ENCODE measurements at regions not wholly inside any gene's neighbourhood (a gene's known extent, or its start where the extent isn't known, plus 50 kb on each side); places are given as distances from the start of the nearest gene placed in this dataset.

DNA sequence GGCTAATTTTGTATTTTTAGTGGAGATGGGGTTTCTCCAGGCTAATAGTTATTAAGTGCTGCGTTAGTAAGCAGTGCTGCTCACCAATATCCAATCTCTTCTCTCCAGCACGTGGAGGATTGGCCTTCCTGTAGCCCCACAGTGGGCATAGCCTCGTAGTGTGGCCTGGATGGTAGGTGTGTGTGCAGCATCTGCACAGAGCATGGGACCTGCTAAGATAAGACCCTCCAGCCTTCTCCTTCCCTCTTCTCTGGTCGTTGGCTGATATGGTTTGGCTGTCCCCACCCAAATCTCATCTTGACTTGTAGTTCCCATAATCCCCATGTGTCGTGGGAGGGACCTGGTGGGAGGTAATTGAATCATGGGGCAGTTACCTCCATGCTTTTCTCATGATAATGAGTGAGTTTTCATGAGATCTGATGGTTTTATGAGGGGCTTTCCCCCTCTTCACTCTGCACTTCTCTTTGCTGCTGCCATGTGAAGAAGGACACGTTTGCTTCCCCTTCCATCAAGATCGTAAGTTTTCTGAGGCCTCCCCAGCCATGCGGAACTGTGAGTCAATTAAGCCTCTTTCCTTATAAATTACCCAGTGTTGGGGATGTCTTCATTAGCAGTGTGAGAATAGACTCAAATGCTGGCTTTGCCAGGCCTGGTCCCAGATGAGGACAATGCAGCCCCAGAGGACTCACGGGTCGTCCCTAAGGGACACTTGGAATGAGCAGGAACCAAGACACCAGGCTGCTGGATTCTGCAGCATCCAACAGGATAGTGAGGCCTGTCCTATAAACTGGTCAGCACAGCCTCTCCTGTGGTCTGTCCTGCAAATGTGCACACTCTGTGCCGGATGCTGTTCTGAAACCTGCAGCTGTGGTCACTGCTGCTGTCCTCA is 63.4 kb upstream of the AFDN start:
- Histone ChIP-seq H3K36me3 (ENCODE audit: control insufficient read depth, insufficient read depth, low read length) (no peaks in the 10 kb centered on the region), H3K4me1 (ENCODE audit: control insufficient read depth, insufficient read depth, low read length) (peaks cover 5% of the 10 kb centered on the region), H3K27ac (ENCODE audit: low read length) (no peak overlapping the region), H3K4me3 (ENCODE audit: low read length) (no peak overlapping the region), H3K9me3 (replicated peaks; ENCODE audit: control insufficient read depth, low read depth, low read length) (no peaks in the 10 kb centered on the region), H3K27me3 (ENCODE audit: control insufficient read depth, insufficient read depth, low read length) (peaks cover 21% of the 10 kb centered on the region)
- 89% methylated on average over 3 of the region's 11 CpGs for WGBS (ENCODE audit: insufficient coverage)
- no peak for DNase-seq

DNA sequence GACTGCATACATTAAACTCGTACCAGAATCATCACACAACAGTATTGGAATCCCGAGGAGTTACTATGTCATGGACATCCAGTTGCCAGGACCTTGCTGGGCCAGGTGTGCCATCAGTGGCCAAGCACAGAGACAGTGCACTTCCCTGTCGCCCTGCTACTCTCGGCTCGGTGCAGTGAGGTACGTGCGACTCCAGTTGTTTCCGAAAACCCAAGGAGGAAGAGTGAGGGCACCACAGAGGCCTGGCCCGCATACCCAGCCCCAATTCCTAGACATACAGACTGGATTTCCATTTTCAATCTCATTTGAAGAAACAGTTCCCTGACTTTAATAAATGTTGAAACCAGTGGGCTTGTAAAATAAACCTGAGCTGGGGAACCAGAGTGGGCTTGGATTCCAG is 62.5 kb upstream of the AFDN start:
- Histone ChIP-seq H3K4me3 (ENCODE audit: low read length) (no peak overlapping the region), H3K27me3 (ENCODE audit: control insufficient read depth, insufficient read depth, low read length) (peaks cover 19% of the 10 kb centered on the region), H3K27ac (ENCODE audit: low read length) (no peak overlapping the region), H3K36me3 (ENCODE audit: control insufficient read depth, insufficient read depth, low read length) (no peaks in the 10 kb centered on the region), H3K9me3 (replicated peaks; ENCODE audit: control insufficient read depth, low read depth, low read length) (no peaks in the 10 kb centered on the region), H3K4me1 (ENCODE audit: control insufficient read depth, insufficient read depth, low read length) (peaks cover 5% of the 10 kb centered on the region)
- WGBS (ENCODE audit: insufficient coverage) = 87% methylated on average over 8 of the region's 9 CpGs
- no peak for DNase-seq

DNA sequence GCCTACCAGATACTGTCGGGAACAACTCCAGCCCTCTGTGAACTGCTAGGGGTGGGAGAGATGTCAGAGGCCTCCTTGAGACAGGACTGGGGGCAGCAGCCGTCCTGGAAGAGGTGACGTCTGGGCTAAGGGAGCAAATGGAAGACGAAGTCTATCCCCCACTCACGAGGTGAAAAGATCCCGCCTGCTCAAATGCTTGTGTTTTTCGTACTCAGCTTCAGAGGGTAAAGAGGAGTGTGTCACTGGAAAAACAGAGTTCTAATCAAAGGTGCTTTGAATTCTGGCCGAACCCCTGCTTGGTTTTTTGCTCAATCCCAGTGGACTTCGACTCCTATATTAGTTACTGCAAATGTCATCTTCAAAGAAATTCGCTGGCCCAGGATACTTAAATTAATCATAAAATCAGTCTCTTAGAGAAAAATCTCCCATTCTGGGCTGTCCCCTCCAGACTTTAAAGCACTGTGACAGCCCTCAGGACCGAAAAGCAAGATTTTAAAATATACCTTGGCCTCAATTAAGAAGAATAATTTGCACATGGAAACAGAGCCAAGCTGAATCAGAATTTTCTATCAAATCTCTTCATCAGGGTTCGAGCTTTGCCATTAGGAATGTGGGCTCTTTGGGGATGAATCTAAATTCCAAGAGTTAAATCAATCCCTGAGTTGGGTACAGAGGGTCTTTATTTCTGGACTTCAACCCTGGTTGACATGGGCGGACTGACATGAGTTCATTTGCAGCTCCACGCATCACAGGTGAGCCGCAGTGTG is 61.8 kb upstream of the AFDN start:
- peaks cover 5% of the 10 kb centered on the region for H3K4me1 ChIP-seq (ENCODE audit: control insufficient read depth, insufficient read depth, low read length)
- peaks cover 19% of the 10 kb centered on the region for H3K27me3 ChIP-seq (ENCODE audit: control insufficient read depth, insufficient read depth, low read length)
- no peak overlapping the region for H3K27ac ChIP-seq (ENCODE audit: low read length)
- H3K4me3 ChIP-seq (ENCODE audit: low read length) = no peak overlapping the region
- DNase-seq = no peak
- no peaks in the 10 kb centered on the region for H3K9me3 ChIP-seq (replicated peaks; ENCODE audit: control insufficient read depth, low read depth, low read length)
- 75% methylated on average over 9 of the region's 15 CpGs for WGBS (ENCODE audit: insufficient coverage)
- no peaks in the 10 kb centered on the region for H3K36me3 ChIP-seq (ENCODE audit: control insufficient read depth, insufficient read depth, low read length)

DNA sequence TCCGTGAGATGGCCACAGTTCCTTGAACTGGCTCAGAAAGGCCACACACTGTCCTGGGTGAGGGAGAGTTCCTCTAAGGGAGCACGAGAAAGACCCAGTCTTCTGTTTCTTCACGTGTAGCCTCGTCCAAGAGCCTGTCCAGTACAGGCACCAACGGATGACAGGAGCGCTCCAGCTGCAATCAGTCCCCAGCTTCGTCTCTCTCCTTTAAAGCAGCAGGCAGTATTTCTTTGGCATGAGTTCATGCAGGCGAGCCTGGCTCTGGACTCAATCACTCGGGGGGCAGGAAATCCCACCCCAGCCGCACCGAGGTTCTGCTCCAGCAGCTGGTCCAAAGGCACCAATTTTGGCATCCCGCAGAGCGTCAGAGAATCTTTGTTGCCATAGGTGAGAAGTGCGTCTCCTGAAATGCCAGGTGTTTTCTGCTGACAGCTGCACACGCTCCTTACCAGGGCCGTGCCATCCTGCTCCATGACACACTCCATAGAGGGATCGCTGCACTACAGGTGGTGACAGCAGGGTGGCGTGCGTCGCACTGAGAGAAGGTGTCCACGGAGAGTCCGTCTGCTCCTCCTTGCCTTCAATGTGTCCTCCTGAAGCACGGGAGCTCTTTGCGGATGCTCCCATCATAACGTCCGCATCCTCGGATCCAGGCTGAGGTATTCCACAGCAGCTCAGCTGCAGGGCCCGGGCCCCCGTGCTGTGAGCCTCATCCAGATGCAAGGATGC is 59.6 kb upstream of the AFDN start:
- Histone ChIP-seq H3K27me3 (ENCODE audit: control insufficient read depth, insufficient read depth, low read length) (peaks cover 19% of the 10 kb centered on the region), H3K4me1 (ENCODE audit: control insufficient read depth, insufficient read depth, low read length) (no peaks in the 10 kb centered on the region), H3K4me3 (ENCODE audit: low read length) (no peak overlapping the region), H3K9me3 (replicated peaks; ENCODE audit: control insufficient read depth, low read depth, low read length) (no peaks in the 10 kb centered on the region), H3K27ac (ENCODE audit: low read length) (no peak overlapping the region), H3K36me3 (ENCODE audit: control insufficient read depth, insufficient read depth, low read length) (no peaks in the 10 kb centered on the region)
- 63% methylated on average over 29 of the region's 29 CpGs for WGBS (ENCODE audit: insufficient coverage)
- no peak for DNase-seq

DNA sequence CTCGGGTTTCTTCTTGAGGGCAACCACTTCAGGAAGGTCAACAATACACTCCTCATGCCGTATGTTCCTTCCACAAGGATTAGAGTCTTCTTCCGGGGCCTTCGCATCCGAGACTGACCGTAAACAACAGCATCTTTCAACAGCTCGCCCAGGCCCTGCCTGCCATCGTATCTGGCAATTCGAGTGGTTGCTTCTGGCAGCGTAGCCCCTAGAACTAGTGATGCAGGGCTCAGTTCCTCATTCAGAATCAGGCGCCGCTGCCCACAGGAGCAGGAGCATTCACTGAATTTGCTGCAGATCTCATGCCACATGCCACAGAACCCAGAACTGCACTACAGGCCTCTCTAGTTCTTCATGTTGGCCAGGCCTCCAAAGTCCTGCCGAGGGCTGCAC is 59.0 kb upstream of the AFDN start:
- 92% methylated on average over 12 of the region's 13 CpGs for WGBS (ENCODE audit: insufficient coverage)
- Histone ChIP-seq H3K4me1 (ENCODE audit: control insufficient read depth, insufficient read depth, low read length) (no peaks in the 10 kb centered on the region), H3K9me3 (replicated peaks; ENCODE audit: control insufficient read depth, low read depth, low read length) (no peaks in the 10 kb centered on the region), H3K36me3 (ENCODE audit: control insufficient read depth, insufficient read depth, low read length) (no peaks in the 10 kb centered on the region), H3K27me3 (ENCODE audit: control insufficient read depth, insufficient read depth, low read length) (peaks cover 19% of the 10 kb centered on the region), H3K27ac (ENCODE audit: low read length) (no peak overlapping the region), H3K4me3 (ENCODE audit: low read length) (no peak overlapping the region)
- no peak for DNase-seq

DNA sequence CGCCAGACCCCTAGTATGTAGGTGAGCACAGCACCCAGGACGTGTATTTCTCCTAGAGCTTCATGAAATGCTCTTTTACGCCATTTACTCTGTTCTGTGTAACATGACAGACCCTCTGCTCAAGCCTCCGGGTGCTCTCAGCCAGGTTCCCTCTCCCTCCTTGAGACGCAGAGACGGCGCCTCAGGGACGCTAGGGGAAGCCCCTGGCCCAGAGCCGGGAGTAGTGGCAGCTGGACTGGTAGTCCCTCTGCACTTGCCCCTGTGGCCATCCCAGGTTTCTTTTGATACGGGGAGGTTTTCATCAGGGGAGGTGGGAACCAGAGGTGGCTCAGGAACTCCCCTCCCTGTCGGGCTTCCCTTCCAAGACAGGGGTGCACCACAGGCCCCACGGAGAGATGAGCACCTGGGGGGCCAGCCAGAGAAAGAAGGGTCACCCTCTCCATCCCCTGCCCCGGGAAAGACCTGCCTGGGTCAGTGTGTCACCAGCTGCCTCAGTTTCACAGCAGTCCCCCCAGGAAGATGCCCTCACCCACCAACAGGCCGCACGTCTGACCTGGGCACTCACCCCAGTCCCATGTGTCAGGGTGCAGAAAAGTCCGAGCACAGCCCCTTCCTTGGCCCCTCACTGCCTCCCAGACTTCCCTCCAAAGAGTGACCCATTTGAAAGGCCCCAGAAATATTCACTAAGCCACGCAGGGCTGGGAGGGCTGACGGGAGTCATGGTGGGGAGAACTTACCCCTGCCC is 58.1 kb upstream of the AFDN start:
- Histone ChIP-seq H3K9me3 (replicated peaks; ENCODE audit: control insufficient read depth, low read depth, low read length) (no peaks in the 10 kb centered on the region), H3K36me3 (ENCODE audit: control insufficient read depth, insufficient read depth, low read length) (no peaks in the 10 kb centered on the region), H3K27me3 (ENCODE audit: control insufficient read depth, insufficient read depth, low read length) (peaks cover 20% of the 10 kb centered on the region), H3K4me3 (ENCODE audit: low read length) (no peak overlapping the region), H3K4me1 (ENCODE audit: control insufficient read depth, insufficient read depth, low read length) (no peaks in the 10 kb centered on the region), H3K27ac (ENCODE audit: low read length) (no peak overlapping the region)
- no peak for DNase-seq
- WGBS (ENCODE audit: insufficient coverage) = 86% methylated on average over 14 of the region's 18 CpGs

DNA sequence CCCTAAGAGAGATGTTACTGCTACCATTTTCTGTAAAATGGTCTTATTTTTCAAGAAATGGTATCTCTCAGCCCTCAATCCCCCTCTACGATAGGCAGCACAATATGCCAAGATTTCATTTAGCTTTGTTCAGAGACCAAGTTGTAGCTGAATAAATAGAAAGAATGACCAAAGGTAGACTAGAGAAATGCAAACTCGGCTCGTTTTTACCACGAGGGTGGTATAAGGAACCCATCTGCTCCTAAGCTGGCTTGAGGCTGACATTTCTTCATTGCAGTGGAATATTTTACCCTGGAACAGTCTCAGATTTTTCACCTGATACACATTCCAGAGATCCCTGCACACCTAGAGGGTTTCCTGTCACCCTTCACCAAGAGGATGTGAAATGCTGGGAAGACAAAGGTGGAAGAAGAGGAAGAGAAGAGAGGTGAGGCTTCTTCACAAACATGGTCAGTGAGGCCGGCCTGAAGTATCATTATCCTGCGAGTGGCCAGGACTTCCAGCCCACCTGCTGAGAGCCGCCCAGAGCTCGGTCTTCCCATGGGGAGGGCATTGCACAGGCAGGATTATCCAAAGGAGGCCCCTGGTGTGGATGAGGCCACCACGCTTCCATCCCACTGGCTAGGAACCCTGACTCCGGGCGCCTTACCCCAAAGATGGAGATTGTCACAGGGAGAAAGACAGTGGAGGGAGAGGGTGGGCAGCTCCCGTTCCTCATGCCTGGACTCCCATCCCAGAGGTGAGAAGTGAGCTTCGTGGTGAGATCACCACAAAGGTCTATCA is 57.1 kb upstream of the AFDN start:
- no peak for DNase-seq
- H3K4me3 ChIP-seq (ENCODE audit: low read length) = no peak overlapping the region
- H3K36me3 ChIP-seq (ENCODE audit: control insufficient read depth, insufficient read depth, low read length) = no peaks in the 10 kb centered on the region
- peaks cover 19% of the 10 kb centered on the region for H3K27me3 ChIP-seq (ENCODE audit: control insufficient read depth, insufficient read depth, low read length)
- no peak overlapping the region for H3K27ac ChIP-seq (ENCODE audit: low read length)
- 89% methylated on average over 7 of the region's 13 CpGs for WGBS (ENCODE audit: insufficient coverage)
- H3K9me3 ChIP-seq (replicated peaks; ENCODE audit: control insufficient read depth, low read depth, low read length) = no peaks in the 10 kb centered on the region
- no peaks in the 10 kb centered on the region for H3K4me1 ChIP-seq (ENCODE audit: control insufficient read depth, insufficient read depth, low read length)

DNA sequence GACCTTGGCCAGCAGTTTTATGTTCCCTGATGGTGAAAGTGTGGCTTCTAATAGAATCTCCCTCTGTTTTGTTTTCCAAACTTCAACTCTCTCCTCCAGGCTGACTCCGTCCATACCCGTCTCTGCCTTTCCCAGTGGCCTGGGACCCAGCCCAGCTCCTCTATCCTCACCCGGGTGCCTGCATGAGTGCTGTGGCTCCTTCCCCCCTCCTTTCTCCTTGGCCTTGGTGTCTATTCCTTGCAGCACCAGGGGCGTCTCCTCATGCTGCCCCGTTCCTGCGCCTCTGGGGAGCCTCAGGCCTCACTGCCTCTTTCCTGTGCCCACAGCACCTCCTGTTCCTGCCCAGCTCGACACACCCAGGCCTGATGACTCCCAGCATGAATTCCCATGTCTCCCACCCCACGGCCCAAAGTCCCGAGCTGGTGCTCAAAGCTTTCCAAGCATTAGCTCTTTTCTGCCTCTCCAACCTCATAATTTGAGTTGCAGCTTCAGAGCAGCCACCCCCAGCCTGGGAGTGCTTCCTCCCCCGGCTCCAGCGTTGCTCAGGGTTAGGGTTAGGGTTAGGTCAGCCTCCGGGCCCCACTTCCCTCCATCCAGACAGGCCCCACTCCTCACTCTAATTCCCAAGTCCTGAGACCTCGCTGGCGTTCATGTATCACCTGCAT is 56.3 kb upstream of the AFDN start:
- 76% methylated on average over 11 of the region's 14 CpGs for WGBS (ENCODE audit: insufficient coverage)
- Histone ChIP-seq H3K27me3 (ENCODE audit: control insufficient read depth, insufficient read depth, low read length) (peaks cover 15% of the 10 kb centered on the region), H3K4me3 (ENCODE audit: low read length) (no peak overlapping the region), H3K36me3 (ENCODE audit: control insufficient read depth, insufficient read depth, low read length) (no peaks in the 10 kb centered on the region), H3K27ac (ENCODE audit: low read length) (no peak overlapping the region), H3K9me3 (replicated peaks; ENCODE audit: control insufficient read depth, low read depth, low read length) (no peaks in the 10 kb centered on the region), H3K4me1 (ENCODE audit: control insufficient read depth, insufficient read depth, low read length) (no peaks in the 10 kb centered on the region)
- DNase-seq = no peak

DNA sequence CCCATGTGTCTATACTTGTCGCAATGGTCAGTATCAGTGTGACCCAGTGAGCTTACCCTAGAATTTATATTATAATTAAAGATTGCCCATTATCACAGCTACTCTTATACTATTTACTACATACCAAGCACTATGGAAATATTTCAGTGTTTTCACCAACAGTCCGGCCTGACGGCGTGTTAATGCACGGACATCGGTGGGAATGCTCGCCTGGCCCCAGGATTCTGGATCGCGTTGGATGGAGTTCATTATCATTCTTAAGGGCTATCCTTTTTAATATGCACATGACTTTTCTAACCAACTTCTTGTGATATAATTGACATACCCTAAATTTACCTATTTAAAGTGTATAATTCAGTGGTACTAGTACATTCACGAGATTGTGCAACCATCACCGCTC is 51.8 kb upstream of the AFDN start:
- H3K4me3 ChIP-seq (ENCODE audit: low read length) = no peak overlapping the region
- H3K4me1 ChIP-seq (ENCODE audit: control insufficient read depth, insufficient read depth, low read length) = no peaks in the 10 kb centered on the region
- H3K36me3 ChIP-seq (ENCODE audit: control insufficient read depth, insufficient read depth, low read length) = no peaks in the 10 kb centered on the region
- no peak for DNase-seq
- WGBS (ENCODE audit: insufficient coverage) = no CpG with 5 or more reads among the region's 11 CpGs
- no peaks in the 10 kb centered on the region for H3K9me3 ChIP-seq (replicated peaks; ENCODE audit: control insufficient read depth, low read depth, low read length)
- H3K27me3 ChIP-seq (ENCODE audit: control insufficient read depth, insufficient read depth, low read length) = peaks cover 2% of the 10 kb centered on the region
- H3K27ac ChIP-seq (ENCODE audit: low read length) = no peak overlapping the region
